SK-N-SH (cell line): ENCODE measurements at regions not wholly inside any gene's neighbourhood (a gene's known extent, or its start where the extent isn't known, plus 50 kb on each side); places are given as distances from the start of the nearest gene placed in this dataset.
A peak's percentile ranks its signal among the peaks of the same experiment; 100 is the strongest.

Source experiments
- CTCF ChIA-PET: fragments of 300-600, 350-600 bp; formaldehyde crosslinking; extraction: SDS; loops from one replicate; lab custom pipeline; 2021; lab: Yijun Ruan, JAX
- POLR2A ChIA-PET: fragments of 350-600 bp; sonication (Branson Sonifier 250); formaldehyde crosslinking; extraction: SDS; loops from one replicate; lab custom pipeline; 2020; ENCODE audit warnings: antibody characterized with exemption, inconsistent platforms; lab: Yijun Ruan, JAX
- DNase-seq: peaks from one replicate; pipeline ENCODE4 v3.0.0; 2012
- H2AFZ ChIP-seq: fragments of 200-600 bp; sonication (generic); 2 replicates; pipeline ENCODE4 v1.8.1; 2016; ENCODE audit warnings: antibody characterized with exemption, mild to moderate bottlenecking, low read depth
- H3F3A ChIP-seq: fragments of 200-600 bp; sonication (generic); replicated peaks from 2 replicates; pipeline ENCODE3; 2016; ENCODE audit warnings: antibody characterized with exemption, mild to moderate bottlenecking; ENCODE audit not compliant: insufficient read depth
- H3K27ac ChIP-seq, 2 experiments: fragments of 200-500 bp in 1 of 2; fragments of 200-600 bp in 1 of 2; sonication (Bioruptor generic) in 1 of 2; sonication (generic), shearing (Covaris generic) in 1 of 2; 2 replicates each; pipeline versions ENCODE4 v1.5.1 to v1.6.1; 2014 to 2016; ENCODE audit warnings: low read depth in 2 of 2, inconsistent platforms in 1 of 2, low read length in 1 of 2, mild to moderate bottlenecking in 1 of 2, mixed read lengths in 1 of 2
- H3K27me3 ChIP-seq: fragments of 200-600 bp; sonication (generic), shearing (Covaris generic); 2 replicates; pipeline ENCODE4 v1.6.1; 2016; ENCODE audit warnings: mixed run types; ENCODE audit not compliant: insufficient read depth
- H3K36me3 ChIP-seq, 2 experiments: fragments of 200-500 bp in 1 of 2; fragments of 200-600 bp in 1 of 2; sonication (Bioruptor generic) in 1 of 2; sonication (generic) in 1 of 2; replicated peaks in 1 of 2; 2 replicates each; pipeline versions ENCODE3 to v1.5.1; 2014 to 2016; ENCODE audit warnings: low read length in 1 of 2, mild to moderate bottlenecking in 1 of 2; ENCODE audit not compliant: insufficient read depth in 2 of 2, control insufficient read depth in 1 of 2
- H3K4me1 ChIP-seq, 2 experiments: fragments of 200-500 bp in 1 of 2; fragments of 200-600 bp in 1 of 2; sonication (Bioruptor generic) in 1 of 2; sonication (generic), shearing (Covaris generic) in 1 of 2; 2 replicates each; pipeline versions ENCODE4 v1.5.1 to v1.6.1; 2014 to 2016; ENCODE audit warnings: low read depth in 1 of 2, low read length in 1 of 2, mixed run types in 1 of 2; ENCODE audit not compliant: insufficient read depth in 2 of 2, control insufficient read depth in 1 of 2
- H3K4me2 ChIP-seq: fragments of 200-600 bp; sonication (generic), shearing (Covaris generic); 2 replicates; pipeline ENCODE4 v1.6.1; 2017; ENCODE audit warnings: mixed run types
- H3K4me3 ChIP-seq, 2 experiments: fragments of 200-500 bp in 1 of 2; fragments of 200-600 bp in 1 of 2; sonication (Bioruptor generic) in 1 of 2; sonication (generic), shearing (Covaris generic) in 1 of 2; 2 replicates each; pipeline versions ENCODE4 v1.5.1 to v1.8.1; 2014 to 2016; ENCODE audit warnings: low read depth in 2 of 2, inconsistent platforms in 1 of 2, low read length in 1 of 2, mild to moderate bottlenecking in 1 of 2, mixed read lengths in 1 of 2, moderate library complexity in 1 of 2
- H3K79me2 ChIP-seq: fragments of 200-600 bp; sonication (generic); 2 replicates; pipeline ENCODE4 v1.8.1; 2017; ENCODE audit warnings: mild to moderate bottlenecking; ENCODE audit not compliant: insufficient read depth
- H3K9ac ChIP-seq: fragments of 200-600 bp; sonication (generic); 2 replicates; pipeline ENCODE4 v1.6.1; 2017; ENCODE audit warnings: mixed run types
- H3K9me2 ChIP-seq: fragments of 200-600 bp; sonication (generic); 2 replicates; pipeline ENCODE4 v1.6.1; 2017; ENCODE audit warnings: mixed run types
- H3K9me3 ChIP-seq: fragments of 200-600 bp; sonication (generic); 2 replicates; pipeline ENCODE4 v1.6.1; 2017; ENCODE audit warnings: mixed run types, mild to moderate bottlenecking, moderate library complexity
- H4K20me1 ChIP-seq: fragments of 200-600 bp; sonication (generic); 2 replicates; pipeline ENCODE4 v1.6.1; 2017; ENCODE audit warnings: mild to moderate bottlenecking, mixed run types; ENCODE audit not compliant: insufficient read depth
- CHD2 ChIP-seq: fragments of 150-350 bp; IDR thresholded peaks from 2 replicates; pipeline ENCODE4 v1.6.1; 2018; ENCODE audit warnings: low read length; ENCODE audit not compliant: partially characterized antibody
- EP300 ChIP-seq, 2 experiments: IDR thresholded peaks; 2 replicates each; pipeline versions ENCODE4 v1.4.0 to v1.6.1; 2012; ENCODE audit warnings: borderline replicate concordance in 1 of 2, low read depth in 1 of 2, low read length in 1 of 2
- FOSL2 ChIP-seq: IDR thresholded peaks from 2 replicates; pipeline ENCODE4 v1.4.0; 2012; ENCODE audit warnings: low read depth, mild to moderate bottlenecking, moderate library complexity, borderline replicate concordance
- FOXJ3 ChIP-seq: sonication (generic); formaldehyde crosslinking; IDR thresholded peaks from 2 replicates; pipeline ENCODE4 v1.5.1; 2020; ENCODE audit warnings: mild to moderate bottlenecking, missing genetic modification reagents
- GATA2 ChIP-seq: sonication (generic); formaldehyde crosslinking; IDR thresholded peaks from 2 replicates; pipeline ENCODE4 v1.5.0; 2020; ENCODE audit warnings: mild to moderate bottlenecking, missing genetic modification reagents
- JUND ChIP-seq: IDR thresholded peaks from 2 replicates; pipeline ENCODE4 v1.4.0; 2012
- MEF2A ChIP-seq: IDR thresholded peaks from 2 replicates; pipeline ENCODE4 v1.4.0; 2012; ENCODE audit warnings: low read depth, borderline replicate concordance
- NFIC ChIP-seq: IDR thresholded peaks from 2 replicates; pipeline ENCODE4 v1.4.0; 2012; ENCODE audit warnings: borderline replicate concordance
- PBX3 ChIP-seq: IDR thresholded peaks from 2 replicates; pipeline ENCODE4; 2012
- POLR2AphosphoS5 ChIP-seq: IDR thresholded peaks from 2 replicates; pipeline ENCODE4 v1.6.1; 2012; ENCODE audit warnings: low read depth, low read length
- RXRA ChIP-seq: IDR thresholded peaks from 2 replicates; pipeline ENCODE4 v1.4.0; 2012; ENCODE audit warnings: low read depth, mild to moderate bottlenecking, borderline replicate concordance
- SMC3 ChIP-seq: IDR thresholded peaks from 2 replicates; pipeline ENCODE4 v1.6.1; 2012; ENCODE audit warnings: low read depth, low read length, improper control_type of control experiment
- TCF12 ChIP-seq: IDR thresholded peaks from 2 replicates; pipeline ENCODE4 v1.4.0; 2012
- TEAD4 ChIP-seq: IDR thresholded peaks from 2 replicates; pipeline ENCODE4 v1.4.0; 2012; ENCODE audit warnings: mild to moderate bottlenecking, borderline replicate concordance; ENCODE audit not compliant: insufficient read depth
- ZBTB33 ChIP-seq: IDR thresholded peaks from 2 replicates; pipeline ENCODE4 v1.4.0; 2012; ENCODE audit warnings: low read depth, borderline replicate concordance
- WGBS: methylation state at CpG from one replicate; pipeline ENCODE4 v1.1.6; 2017; ENCODE audit warnings: low lambda C conversion rate; 5-methylcytosine and 5-hydroxymethylcytosine counted together
- TF ChIP-seq, protein P1 (sequence below): IDR thresholded peaks from 2 replicates; pipeline ENCODE4 v1.4.0; 2012; ENCODE audit warnings: low read depth

DNA sequence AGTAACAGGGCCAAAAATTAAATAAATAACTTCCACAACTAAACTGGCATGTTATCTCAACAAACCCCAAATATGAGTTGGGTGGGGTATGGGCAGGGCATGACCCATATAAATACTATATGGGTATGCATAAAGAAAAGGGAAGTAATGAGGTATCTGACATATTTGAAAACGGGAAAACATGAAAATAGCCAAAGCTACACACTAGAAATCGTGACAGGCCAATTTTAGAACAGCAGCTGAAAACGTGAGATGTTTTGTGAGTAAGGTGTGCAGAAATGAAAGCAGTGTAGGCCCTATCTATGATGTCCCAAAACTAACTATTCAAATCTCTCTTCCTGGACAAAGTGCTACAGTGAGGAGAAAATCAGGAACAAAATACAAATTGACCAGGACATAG, 537.9 kb upstream of the NR5A2 start:
- no peak overlapping the region for H2AFZ ChIP-seq
- H3K4me3 ChIP-seq, result no peak overlapping the region
- ChIA-PET POLR2A (no interaction called here), CTCF (interaction anchor here (0.9 to 1.6 kb wide), 2 partner anchors 26 to 478 kb away, joined by 3 read pairs; no protein-coding TSS in a partner anchor)
- H3K4me2 ChIP-seq, result no peak overlapping the region
- no peak for DNase-seq
- H3K9me2 ChIP-seq, result no peaks in the 10 kb centered on the region
- no peak overlapping the region for H3K27ac ChIP-seq
- H3K36me3 ChIP-seq, result no peaks in the 10 kb centered on the region
- 57% methylated on average over 3 of the region's 3 CpGs for WGBS
- H4K20me1 ChIP-seq, result no peaks in the 10 kb centered on the region
- H3K27me3 ChIP-seq, result no peaks in the 10 kb centered on the region
- no peak for TF ChIP-seq CHD2
- H3K9me3 ChIP-seq, result no peaks in the 10 kb centered on the region; the same call in none of the 2 replicates
- H3K9ac ChIP-seq, result no peak overlapping the region
- peaks cover 3 to 6% of the 10 kb centered on the region in 2 experiments; a peak in 2 of 4 replicates for H3K4me1 ChIP-seq
- H3K79me2 ChIP-seq, result no peaks in the 10 kb centered on the region
- no peaks in the 10 kb centered on the region for H3F3A ChIP-seq

DNA sequence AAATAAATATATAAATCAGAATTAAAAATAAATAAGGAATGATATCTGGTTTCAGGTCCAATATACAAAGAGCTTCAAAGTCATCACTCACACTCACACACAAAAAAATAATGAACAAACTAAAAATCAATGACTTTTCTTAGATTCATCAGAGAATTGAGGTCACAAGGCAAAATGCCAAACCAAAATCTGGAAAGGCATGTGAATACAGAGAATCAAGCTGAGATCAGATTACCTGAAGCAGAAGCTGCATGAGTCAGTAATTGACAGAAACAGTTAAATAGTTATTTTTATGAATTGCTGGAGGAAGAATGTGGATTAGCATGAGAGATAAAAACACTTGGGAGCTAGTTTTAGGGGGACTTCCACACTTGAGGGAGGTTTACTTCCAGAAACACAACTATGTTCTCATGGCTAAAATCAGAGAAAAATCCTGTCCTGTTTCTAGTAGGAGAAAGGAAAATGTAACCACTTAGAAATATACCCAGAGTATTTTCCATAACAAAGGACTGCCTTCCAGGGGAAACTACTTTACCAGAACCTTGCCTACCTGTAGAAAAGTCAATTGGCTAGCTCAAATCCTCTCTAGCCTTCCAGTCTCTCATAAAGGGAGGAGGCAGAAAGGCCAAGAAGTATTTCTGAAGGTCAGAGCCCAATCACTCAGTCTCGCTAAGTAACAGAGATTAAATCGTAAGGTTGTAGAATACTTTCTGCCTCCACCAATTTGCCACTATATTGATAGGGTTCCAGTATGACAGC, 536.6 kb upstream of the NR5A2 start:
- no peak overlapping the region for H3K4me2 ChIP-seq
- H2AFZ ChIP-seq, result no peak overlapping the region
- H3K27ac ChIP-seq, result peak overlapping the region; percentile 67 to 74
- no peaks in the 10 kb centered on the region for H3F3A ChIP-seq
- H3K4me3 ChIP-seq, result no peak overlapping the region
- TF ChIP-seq POLR2AphosphoS5, result peak; percentile 46; the same call in 1 of the 2 replicates
- no peak for TF ChIP-seq SMC3
- TF ChIP-seq, protein P1, sequence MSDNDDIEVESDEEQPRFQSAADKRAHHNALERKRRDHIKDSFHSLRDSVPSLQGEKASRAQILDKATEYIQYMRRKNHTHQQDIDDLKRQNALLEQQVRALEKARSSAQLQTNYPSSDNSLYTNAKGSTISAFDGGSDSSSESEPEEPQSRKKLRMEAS, result no peak; the same call in 1 of the 2 replicates
- peak; percentile 41; the same call in 1 of the 2 replicates for TF ChIP-seq MEF2A
- TF ChIP-seq FOSL2, result peak; percentile 82
- TF ChIP-seq TEAD4, result peak; percentile 59; the same call in 1 of the 2 replicates
- peak in 1 of 2 experiments; percentile 77; a peak in 2 of 4 replicates for TF ChIP-seq EP300 (IDR thresholded peaks at IDR 0.05; ENCODE audit: borderline replicate concordance in 1 of 2, low read depth in 1 of 2, low read length in 1 of 2)
- no peak for TF ChIP-seq RXRA
- TF ChIP-seq JUND, result peak; percentile 83
- TF ChIP-seq NFIC, result peak; percentile 84
- no peak for TF ChIP-seq FOXJ3 (CRISPR knock-in tag)
- TF ChIP-seq ZBTB33, result 0 out of 2 replicates have a peak, but pooled peaks have one; percentile 20
- peak; percentile 79 for TF ChIP-seq TCF12
- no peak for TF ChIP-seq GATA2 (CRISPR knock-in tag)
- TF ChIP-seq PBX3, result peak; percentile 73; the same call in 1 of the 2 replicates
- no peak overlapping the region for H3K9ac ChIP-seq
- 91% methylated on average over 2 of the region's 2 CpGs for WGBS
- H4K20me1 ChIP-seq, result no peaks in the 10 kb centered on the region
- H3K27me3 ChIP-seq, result no peaks in the 10 kb centered on the region
- H3K79me2 ChIP-seq, result no peaks in the 10 kb centered on the region
- ChIA-PET CTCF (interaction anchor here (1.6 kb wide), 1 partner anchor 480 kb away, joined by 3 read pairs; no protein-coding TSS in a partner anchor), POLR2A (no interaction called here)
- no peaks in the 10 kb centered on the region; the same call in none of the 2 replicates for H3K9me3 ChIP-seq
- no peaks in the 10 kb centered on the region for H3K9me2 ChIP-seq
- H3K36me3 ChIP-seq, result no peaks in the 10 kb centered on the region
- peak; percentile 3 for DNase-seq
- H3K4me1 ChIP-seq, result peaks cover 3 to 6% of the 10 kb centered on the region in 2 experiments; a peak in 2 of 4 replicates
